Astrocyte of the cerebellum (primary cell): ENCODE measurements at regions not wholly inside any gene's neighbourhood (a gene's known extent, or its start where the extent isn't known, plus 50 kb on each side); places are given as distances from the start of the nearest gene placed in this dataset.
"Not testable (repeated sequence)": the region's sequence is repeated elsewhere in the genome, so short reads cannot be mapped to it uniquely, and the experiment has no call there.

Source experiments
- DNase-seq: peaks from one replicate; pipeline ENCODE4 v3.0.0-alpha.2; 2011; ENCODE audit warnings: low read depth
- H3K4me3 ChIP-seq: 2 replicates; pipeline ENCODE4 v1.5.1; 2011; ENCODE audit warnings: mild to moderate bottlenecking, low read depth, low read length, moderate library complexity
- CTCF ChIP-seq: IDR thresholded peaks from 2 replicates; pipeline ENCODE4 v1.5.1; 2012; ENCODE audit warnings: low read length, low read depth, moderate library complexity, mild to moderate bottlenecking; ENCODE audit errors: missing control alignments
- in situ Hi-C: cut with HindIII; loops from 2 replicates; pipeline ENCODE4 v1.10.0; 2017; ENCODE audit warnings: low sequenced_read_pairs

GRCh38 chr9:28971881-28972280 is 1398.6 kb upstream of the C9orf72 start:
- no peak for TF ChIP-seq CTCF
- H3K4me3 ChIP-seq = no peak overlapping the region
- in situ Hi-C loops = no loop called here
- no peak for DNase-seq

- no peak for TF ChIP-seq CTCF
- H3K4me3 ChIP-seq = no peak overlapping the region
- in situ Hi-C loops = no loop called here
- DNase-seq = no peak
Observed at GRCh38 chr9:28976250-28976649, 1403.0 kb upstream of the C9orf72 start.

GRCh38 chr9:28976684-28977083 is 1403.4 kb upstream of the C9orf72 start:
- no peak for TF ChIP-seq CTCF
- in situ Hi-C loops = no loop called here
- H3K4me3 ChIP-seq = no peak overlapping the region
- DNase-seq = no peak

- TF ChIP-seq CTCF = no peak
- no peak overlapping the region for H3K4me3 ChIP-seq
- DNase-seq = no peak
- in situ Hi-C loops = no loop called here
Observed at GRCh38 chr9:28981129-28981528, 1407.8 kb upstream of the C9orf72 start.

- in situ Hi-C loops = no loop called here
- TF ChIP-seq CTCF = no peak
- no peak for DNase-seq
- no peak overlapping the region for H3K4me3 ChIP-seq
Observed at GRCh38 chr9:28981711-28982110, 1408.4 kb upstream of the C9orf72 start.

GRCh38 chr9:28984016-28984415 is 1410.7 kb upstream of the C9orf72 start:
- DNase-seq = no peak
- no peak overlapping the region for H3K4me3 ChIP-seq
- in situ Hi-C loops = no loop called here
- no peak for TF ChIP-seq CTCF

- in situ Hi-C loops, DNase-seq, H3K4me3 ChIP-seq: not testable (repeated sequence)
Observed at GRCh38 chr9:28990009-28990408, 1416.7 kb upstream of the C9orf72 start.
